Esophagus muscularis mucosa (tissue), 4 donors: ENCODE measurements at regions not wholly inside any gene's neighbourhood (a gene's known extent, or its start where the extent isn't known, plus 50 kb on each side); places are given as distances from the start of the nearest gene placed in this dataset.

ENCODE experiments used
- EP300 ChIP-seq: sonication (generic); formaldehyde crosslinking; IDR thresholded peaks from one replicate; pipeline ENCODE4 v1.6.1; 2017; ENCODE audit warnings: antibody characterized with exemption
- POLR2A ChIP-seq: fragments of 450-650 bp; IDR thresholded peaks from one replicate; pipeline ENCODE4 v1.6.1; 2017; ENCODE audit warnings: antibody characterized with exemption, moderate library complexity, mild to moderate bottlenecking, low read depth
- POLR2AphosphoS5 ChIP-seq, 2 donors: sonication (generic); formaldehyde crosslinking; IDR thresholded peaks; one replicate each; pipeline ENCODE4 v1.6.1; 2017; ENCODE audit warnings: antibody characterized with exemption in 2 of 2
- TF ChIP-seq, protein P1 (sequence below), 3 experiments: fragments of 200-600 bp in 2 of 3; fragments of 450-650 bp in 1 of 3; sonication (generic) in 2 of 3; IDR thresholded peaks; one replicate each; pipeline ENCODE4 v1.5.1; 2017 to 2019; ENCODE audit warnings: antibody characterized with exemption in 3 of 3, mild to moderate bottlenecking in 2 of 3, moderate library complexity in 1 of 3

DNA sequence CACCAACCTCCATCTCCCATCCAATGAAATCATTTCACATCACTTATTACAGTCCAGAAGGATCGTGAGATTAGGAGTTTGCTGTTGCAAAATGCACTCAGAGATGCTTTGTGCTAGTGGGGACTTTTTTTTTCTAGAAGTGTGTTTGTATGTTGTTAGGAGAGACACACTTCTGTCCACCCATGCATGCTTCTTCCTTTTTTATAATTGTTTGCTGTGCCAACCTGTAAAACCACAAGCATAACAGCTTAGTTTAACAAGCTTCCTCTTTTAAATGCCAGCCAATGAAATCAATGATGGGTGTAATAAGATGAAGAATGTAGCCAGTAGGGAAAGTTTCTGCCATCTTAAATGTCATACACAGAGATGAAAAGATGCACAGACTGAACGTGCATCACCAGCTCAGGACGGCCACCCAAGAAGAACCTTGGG lies 305.6 kb upstream of the STT3B start:
- no peak for TF ChIP-seq POLR2A
- TF ChIP-seq, protein P1, sequence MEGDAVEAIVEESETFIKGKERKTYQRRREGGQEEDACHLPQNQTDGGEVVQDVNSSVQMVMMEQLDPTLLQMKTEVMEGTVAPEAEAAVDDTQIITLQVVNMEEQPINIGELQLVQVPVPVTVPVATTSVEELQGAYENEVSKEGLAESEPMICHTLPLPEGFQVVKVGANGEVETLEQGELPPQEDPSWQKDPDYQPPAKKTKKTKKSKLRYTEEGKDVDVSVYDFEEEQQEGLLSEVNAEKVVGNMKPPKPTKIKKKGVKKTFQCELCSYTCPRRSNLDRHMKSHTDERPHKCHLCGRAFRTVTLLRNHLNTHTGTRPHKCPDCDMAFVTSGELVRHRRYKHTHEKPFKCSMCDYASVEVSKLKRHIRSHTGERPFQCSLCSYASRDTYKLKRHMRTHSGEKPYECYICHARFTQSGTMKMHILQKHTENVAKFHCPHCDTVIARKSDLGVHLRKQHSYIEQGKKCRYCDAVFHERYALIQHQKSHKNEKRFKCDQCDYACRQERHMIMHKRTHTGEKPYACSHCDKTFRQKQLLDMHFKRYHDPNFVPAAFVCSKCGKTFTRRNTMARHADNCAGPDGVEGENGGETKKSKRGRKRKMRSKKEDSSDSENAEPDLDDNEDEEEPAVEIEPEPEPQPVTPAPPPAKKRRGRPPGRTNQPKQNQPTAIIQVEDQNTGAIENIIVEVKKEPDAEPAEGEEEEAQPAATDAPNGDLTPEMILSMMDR (IDR thresholded peaks at IDR 0.05), result no peak
- TF ChIP-seq POLR2AphosphoS5 (IDR thresholded peaks at IDR 0.05), result no peak
- no peak for TF ChIP-seq EP300
